Tongue (tissue), 1 donor: ENCODE measurements at regions not wholly inside any gene's neighbourhood (a gene's known extent, or its start where the extent isn't known, plus 50 kb on each side); places are given as distances from the start of the nearest gene placed in this dataset.
A peak's percentile ranks its signal among the peaks of the same experiment; 100 is the strongest.

ENCODE experiments used
- DNase-seq: peaks from one replicate; pipeline ENCODE4 v3.0.0-alpha.2; 2015

- DNase-seq: peak; percentile 63
Observed at GRCh38 chr2:62596061-62596921, 90.3 kb upstream of the TMEM17 start.

- no peak for DNase-seq
Observed at GRCh38 chr2:62595474-62595873, 89.5 kb upstream of the TMEM17 start.

- no peak for DNase-seq
Observed at GRCh38 chr2:62593825-62594224, 87.8 kb upstream of the TMEM17 start.

GRCh38 chr2:62591491-62591890, 85.5 kb upstream of the TMEM17 start:
- DNase-seq: no peak

GRCh38 chr2:62589691-62590356, 83.8 kb upstream of the TMEM17 start:
- DNase-seq: no peak

GRCh38 chr2:62587592-62587991, 81.6 kb upstream of the TMEM17 start:
- DNase-seq: no peak

- DNase-seq: no peak
Observed at GRCh38 chr2:62586981-62587380, 81.0 kb upstream of the TMEM17 start.

GRCh38 chr2:62578803-62579640, 73.0 kb upstream of the TMEM17 start:
- no peak for DNase-seq

- DNase-seq: peak; percentile 70
Observed at GRCh38 chr2:62577994-62578781, 72.2 kb upstream of the TMEM17 start.

GRCh38 chr2:62576276-62576939, 70.4 kb upstream of the TMEM17 start:
- DNase-seq: no peak

- no peak for DNase-seq
Observed at GRCh38 chr2:62573936-62574335, 67.9 kb upstream of the TMEM17 start.

- no peak for DNase-seq
Observed at GRCh38 chr2:62573137-62573731, 67.2 kb upstream of the TMEM17 start.

GRCh38 chr2:62570861-62571698, 65.1 kb upstream of the TMEM17 start:
- no peak for DNase-seq

GRCh38 chr2:62569907-62570841, 64.2 kb upstream of the TMEM17 start:
- no peak for DNase-seq

- no peak for DNase-seq
Observed at GRCh38 chr2:62568983-62569837, 63.2 kb upstream of the TMEM17 start.

- no peak for DNase-seq
Observed at GRCh38 chr2:62568074-62568473, 62.1 kb upstream of the TMEM17 start.

GRCh38 chr2:62567669-62568068, 61.7 kb upstream of the TMEM17 start:
- DNase-seq: no peak

- no peak for DNase-seq
Observed at GRCh38 chr2:62566847-62567246, 60.9 kb upstream of the TMEM17 start.
